Activated CD8-positive, alpha-beta T cell treated with anti-CD3 and anti-CD28 coated beads for 36 hours (primary cell): ENCODE measurements at regions not wholly inside any gene's neighbourhood (a gene's known extent, or its start where the extent isn't known, plus 50 kb on each side); places are given as distances from the start of the nearest gene placed in this dataset.
"Not testable (repeated sequence)": the region's sequence is repeated elsewhere in the genome, so short reads cannot be mapped to it uniquely, and the experiment has no call there.

Experiments
- ATAC-seq: fragments of 200-7000 bp; cut with Tn5 transposase; one replicate; pipeline ENCODE4 v1.10.0; 2021; ENCODE audit warnings: mild to moderate bottlenecking, moderate library complexity
- CTCF ChIA-PET: fragments of 350-600 bp; sonication (Branson Sonifier 250); formaldehyde crosslinking; loops from one replicate; lab custom pipeline; 2021; ENCODE audit warnings: antibody characterized with exemption; lab: Charles Lee
- POLR2A ChIA-PET: fragments of 350-600 bp; sonication (Branson Sonifier 250); formaldehyde crosslinking; loops from one replicate; lab custom pipeline; 2021; ENCODE audit warnings: antibody characterized with exemption; lab: Charles Lee
- DNase-seq: peaks from one replicate; pipeline ENCODE4 v3.0.0-alpha.2; 2020
- H3K27ac Mint-ChIP-seq: one replicate; pipeline ENCODE4 v1.8.0; 2021; ENCODE audit warnings: mild to moderate bottlenecking, mixed read lengths
- H3K27me3 Mint-ChIP-seq: one replicate; pipeline ENCODE4 v1.8.0; 2021; ENCODE audit warnings: mixed read lengths
- H3K36me3 Mint-ChIP-seq: one replicate; pipeline ENCODE4 v1.8.0; 2021; ENCODE audit warnings: low read depth, mixed read lengths
- H3K4me1 Mint-ChIP-seq: one replicate; pipeline ENCODE4 v1.8.0; 2021; ENCODE audit warnings: low read depth, mixed read lengths
- H3K4me3 Mint-ChIP-seq: one replicate; pipeline ENCODE4 v1.8.0; 2021; ENCODE audit warnings: mild to moderate bottlenecking, moderate library complexity, mixed read lengths
- H3K9me3 Mint-ChIP-seq: one replicate; pipeline ENCODE4 v1.8.0; 2021; ENCODE audit warnings: mixed read lengths
- CTCF ChIP-seq: fragments of 200-600 bp; IDR thresholded peaks from one replicate; pipeline ENCODE4 v1.8.0; 2022; ENCODE audit warnings: antibody characterized with exemption, mild to moderate bottlenecking
- intact Hi-C: fragments of 100-400 bp; cut with micrococcal nuclease; formaldehyde crosslinking; loops from one replicate; pipeline ENCODE4 v1.10.0; 2022

GRCh38 chr2:235224410-235224809, 269.4 kb upstream of the AGAP1 start:
- no peak for TF ChIP-seq CTCF
- intact Hi-C loops, result no loop called here
- H3K9me3 Mint-ChIP-seq, result no peaks in the 10 kb centered on the region
- ATAC-seq (no peak), DNase-seq (no peak)
- peaks cover 11% of the 10 kb centered on the region for H3K27me3 Mint-ChIP-seq
- ChIA-PET POLR2A (no interaction called here), CTCF (no interaction called here)
- no peak overlapping the region for H3K27ac Mint-ChIP-seq
- no peak overlapping the region for H3K4me3 Mint-ChIP-seq
- no peaks in the 10 kb centered on the region for H3K36me3 Mint-ChIP-seq
- H3K4me1 Mint-ChIP-seq, result no peaks in the 10 kb centered on the region

GRCh38 chr2:235225261-235225660, 268.6 kb upstream of the AGAP1 start:
- ATAC-seq (no peak), DNase-seq (no peak)
- ChIA-PET CTCF (no interaction called here), POLR2A (no interaction called here)
- no peaks in the 10 kb centered on the region for H3K36me3 Mint-ChIP-seq
- no peak for TF ChIP-seq CTCF
- no peaks in the 10 kb centered on the region for H3K4me1 Mint-ChIP-seq
- H3K4me3 Mint-ChIP-seq, result no peak overlapping the region
- intact Hi-C loops, result no loop called here
- peaks cover 13% of the 10 kb centered on the region for H3K27me3 Mint-ChIP-seq
- no peaks in the 10 kb centered on the region for H3K9me3 Mint-ChIP-seq
- H3K27ac Mint-ChIP-seq, result no peak overlapping the region

GRCh38 chr2:235227590-235227989, 266.3 kb upstream of the AGAP1 start:
- intact Hi-C loops, result no loop called here
- Mint-ChIP-seq H3K27me3 (peaks cover 20% of the 10 kb centered on the region), H3K36me3 (no peaks in the 10 kb centered on the region), H3K4me1 (no peaks in the 10 kb centered on the region), H3K27ac (no peak overlapping the region), H3K9me3 (no peaks in the 10 kb centered on the region), H3K4me3 (no peak overlapping the region)
- POLR2A ChIA-PET, result no interaction called here
- no peak for TF ChIP-seq CTCF
- ATAC-seq (no peak), DNase-seq (no peak)
- CTCF ChIA-PET, result no interaction called here

- intact Hi-C loops, result not testable (repeated sequence)
Measured at GRCh38 chr2:235228422-235228821, 265.4 kb upstream of the AGAP1 start.

GRCh38 chr2:235229236-235229635, 264.6 kb upstream of the AGAP1 start:
- H3K27me3 Mint-ChIP-seq, result peaks cover 13% of the 10 kb centered on the region
- no peak overlapping the region for H3K27ac Mint-ChIP-seq
- H3K4me1 Mint-ChIP-seq, result no peaks in the 10 kb centered on the region
- POLR2A ChIA-PET, result no interaction called here
- no peak for ATAC-seq
- TF ChIP-seq CTCF, result no peak
- intact Hi-C loops, result no loop called here
- no peaks in the 10 kb centered on the region for H3K36me3 Mint-ChIP-seq
- CTCF ChIA-PET, result no interaction called here
- DNase-seq, result no peak
- H3K4me3 Mint-ChIP-seq, result no peak overlapping the region
- no peaks in the 10 kb centered on the region for H3K9me3 Mint-ChIP-seq

More at GRCh38 chr2:235228422-235228821, 265.4 kb upstream of the AGAP1 start:
- CTCF ChIA-PET, H3K27ac Mint-ChIP-seq, POLR2A ChIA-PET, H3K4me3 Mint-ChIP-seq, H3K36me3 Mint-ChIP-seq, ATAC-seq, DNase-seq, H3K9me3 Mint-ChIP-seq, H3K4me1 Mint-ChIP-seq: not testable (repeated sequence)
- peaks cover 20% of the 10 kb centered on the region for H3K27me3 Mint-ChIP-seq
